ENCODE measurements at regions not wholly inside any gene's neighbourhood (a gene's known extent, or its start where the extent isn't known, plus 50 kb on each side); places are given as distances from the start of the nearest gene placed in this dataset.

- TF ChIP-seq PATZ1 (CRISPR knock-in tag; IDR thresholded peaks at IDR 0.05): no peak
- peak; percentile 38; the same call in 1 of the 2 replicates for TF ChIP-seq ZNF792 (CRISPR knock-in tag; IDR thresholded peaks at IDR 0.05)
- TF ChIP-seq TOE1 (CRISPR knock-in tag; IDR thresholded peaks at IDR 0.05): 0 out of 2 replicates have a peak, but pooled peaks have one; percentile 49
- no peak for TF ChIP-seq MXI1 (IDR thresholded peaks at IDR 0.05; ENCODE audit: borderline replicate concordance, low read depth, low read length)
- TF ChIP-seq ZNF674 (CRISPR knock-in tag; IDR thresholded peaks at IDR 0.05; ENCODE audit: low read depth): no peak
- TF ChIP-seq ATF1 (CRISPR knock-in tag; IDR thresholded peaks at IDR 0.05): peak; percentile 32; the same call in 1 of the 2 replicates
- TF ChIP-seq MLX (CRISPR knock-in tag; IDR thresholded peaks at IDR 0.05): 0 out of 2 replicates have a peak, but pooled peaks have one; percentile 35
- no peak for TF ChIP-seq SP5 (CRISPR knock-in tag; IDR thresholded peaks at IDR 0.05; ENCODE audit: borderline replicate concordance, low read depth)
- peak; percentile 90 for TF ChIP-seq ADNP (CRISPR knock-in tag; IDR thresholded peaks at IDR 0.05)
- TF ChIP-seq BCLAF1 (IDR thresholded peaks at IDR 0.05): no peak
These were observed 293.5 kb downstream of the UTRN start (continued) for GRCh38 chr6:144578385-144579350.

All from HepG2 (cell line).